Thyroid gland (tissue), 4 donors: ENCODE measurements at regions not wholly inside any gene's neighbourhood (a gene's known extent, or its start where the extent isn't known, plus 50 kb on each side); places are given as distances from the start of the nearest gene placed in this dataset.

ENCODE experiments used
- DNase-seq, 2 donors: peaks; one replicate each; pipeline ENCODE4 v3.0.0-alpha.2; 2019
- H3K27ac ChIP-seq, 3 donors: fragments of 200-600 bp; sonication (generic); 1 replicate in 2 of 3; 2 replicates in 1 of 3; pipeline ENCODE4 v1.5.1; 2016 to 2019; ENCODE audit warnings: mild to moderate bottlenecking in 1 of 3, moderate library complexity in 1 of 3
- H3K27me3 ChIP-seq: fragments of 200-600 bp; sonication (generic); one replicate; pipeline ENCODE4 v1.5.1; 2019
- H3K36me3 ChIP-seq, 2 donors: fragments of 200-600 bp; sonication (generic); one replicate each; pipeline ENCODE4 v1.5.1; 2016 to 2019
- H3K4me1 ChIP-seq, 2 donors: fragments of 200-600 bp; sonication (generic); one replicate each; pipeline ENCODE4 v1.5.1; 2017 to 2019
- H3K4me3 ChIP-seq, 3 donors: fragments of 200-600 bp; sonication (generic); replicated peaks in 1 of 3; 1 replicate in 2 of 3; 2 replicates in 1 of 3; pipeline ENCODE4 v1.5.1; 2016; ENCODE audit warnings: mild to moderate bottlenecking in 1 of 3
- H3K9me3 ChIP-seq: fragments of 200-600 bp; sonication (generic); one replicate; pipeline ENCODE4 v1.5.1; 2017
- CTCF ChIP-seq, 6 experiments: fragments of 200-600 bp in 3 of 6; fragments of 450-650 bp in 3 of 6; sonication (generic) in 3 of 6; IDR thresholded peaks; one replicate each; pipeline ENCODE4 v1.5.1; 2016 to 2019; ENCODE audit warnings: antibody characterized with exemption in 6 of 6, mild to moderate bottlenecking in 2 of 6, inconsistent platforms in 1 of 6, moderate library complexity in 1 of 6
- POLR2A ChIP-seq, 2 donors: fragments of 450-650 bp; IDR thresholded peaks; one replicate each; pipeline ENCODE4 v1.6.1; 2017; ENCODE audit warnings: antibody characterized with exemption in 2 of 2, mild to moderate bottlenecking in 2 of 2, moderate library complexity in 1 of 2
- WGBS, 2 donors: methylation state at CpG; one replicate each; pipeline ENCODE4 v1.1.5; 2017; 5-methylcytosine and 5-hydroxymethylcytosine counted together
- intact Hi-C: fragments of 100-400 bp; cut with DNase I; formaldehyde crosslinking; loops from one replicate; pipeline ENCODE4 v1.15.1; 2023

GRCh38 chr1:168374566-168374965 is 93.9 kb downstream of the TBX19 start:
- intact Hi-C loops, result no loop called here
- TF ChIP-seq POLR2A (IDR thresholded peaks at IDR 0.05) (no peak), CTCF (IDR thresholded peaks at IDR 0.05) (no peak)
- no peak for DNase-seq
- Histone ChIP-seq H3K27me3 (no peaks in the 10 kb centered on the region), H3K36me3 (no peaks in the 10 kb centered on the region), H3K9me3 (no peaks in the 10 kb centered on the region), H3K4me3 (no peak overlapping the region), H3K27ac (no peak overlapping the region), H3K4me1 (no peaks in the 10 kb centered on the region)
- 82 to 97% methylated on average over 3 of the region's 3 CpGs for WGBS, 2 donors

- Histone ChIP-seq H3K27me3 (no peaks in the 10 kb centered on the region), H3K4me1 (no peaks in the 10 kb centered on the region), H3K27ac (no peak overlapping the region), H3K36me3 (no peaks in the 10 kb centered on the region), H3K4me3 (no peak overlapping the region), H3K9me3 (no peaks in the 10 kb centered on the region)
- intact Hi-C loops, result no loop called here
- WGBS, 2 donors, result 94% methylated on average over 5 of the region's 5 CpGs
- TF ChIP-seq POLR2A (IDR thresholded peaks at IDR 0.05) (no peak), CTCF (IDR thresholded peaks at IDR 0.05) (no peak)
- DNase-seq, result no peak
Measured at GRCh38 chr1:168373869-168374268, 93.2 kb downstream of the TBX19 start.

- no peak overlapping the region for H3K27ac ChIP-seq
- intact Hi-C loops, result no loop called here
- TF ChIP-seq CTCF (IDR thresholded peaks at IDR 0.05) (no peak), POLR2A (IDR thresholded peaks at IDR 0.05) (no peak)
- H3K27me3 ChIP-seq, result no peaks in the 10 kb centered on the region
- no peaks in the 10 kb centered on the region for H3K9me3 ChIP-seq
- no peaks in the 10 kb centered on the region for H3K36me3 ChIP-seq
- no peak overlapping the region for H3K4me3 ChIP-seq
- WGBS, 2 donors, result 74 to 83% methylated on average over 7 of the region's 7 CpGs
- no peak for DNase-seq
- no peaks in the 10 kb centered on the region for H3K4me1 ChIP-seq
Measured at GRCh38 chr1:168372861-168373371, 92.2 kb downstream of the TBX19 start.

GRCh38 chr1:168372307-168372706 is 91.6 kb downstream of the TBX19 start:
- Histone ChIP-seq H3K4me1 (no peaks in the 10 kb centered on the region), H3K36me3 (no peaks in the 10 kb centered on the region), H3K27me3 (no peaks in the 10 kb centered on the region), H3K27ac (no peak overlapping the region), H3K9me3 (no peaks in the 10 kb centered on the region), H3K4me3 (no peak overlapping the region)
- TF ChIP-seq CTCF (IDR thresholded peaks at IDR 0.05), result no peak
- no peak for TF ChIP-seq POLR2A (IDR thresholded peaks at IDR 0.05)
- DNase-seq, result no peak
- intact Hi-C loops, result no loop called here
- WGBS, 2 donors, result 66 to 73% methylated on average over 4 of the region's 4 CpGs

GRCh38 chr1:168371477-168371876 is 90.8 kb downstream of the TBX19 start:
- Histone ChIP-seq H3K9me3 (no peaks in the 10 kb centered on the region), H3K4me1 (no peaks in the 10 kb centered on the region), H3K36me3 (no peaks in the 10 kb centered on the region), H3K27ac (no peak overlapping the region), H3K27me3 (no peaks in the 10 kb centered on the region), H3K4me3 (no peak overlapping the region)
- 68 to 83% methylated on average over 5 of the region's 5 CpGs for WGBS, 2 donors
- intact Hi-C loops, result no loop called here
- TF ChIP-seq CTCF (IDR thresholded peaks at IDR 0.05) (no peak), POLR2A (IDR thresholded peaks at IDR 0.05) (no peak)
- no peak for DNase-seq
